A549 (cell line): ENCODE measurements at regions not wholly inside any gene's neighbourhood (a gene's known extent, or its start where the extent isn't known, plus 50 kb on each side); places are given as distances from the start of the nearest gene placed in this dataset.

Source experiments
- ATAC-seq, 2 experiments: fragments of 200-7000 bp in 1 of 2; fragments of >200 bp in 1 of 2; cut with Nextera tagmentation in 1 of 2; cut with Tn5 transposase in 1 of 2; 3 replicates each; pipeline versions ENCODE4 v1.8.0 to v1.9.1; 2018 to 2020; ENCODE audit warnings: mild to moderate bottlenecking in 1 of 2, moderate library complexity in 1 of 2
- CTCF ChIA-PET: fragments of 300-600 bp; sonication (Branson Sonifier 250); formaldehyde crosslinking; extraction: SDS; loops from one replicate; lab custom pipeline; 2021; ENCODE audit warnings: antibody characterized with exemption, inconsistent platforms; lab: Yijun Ruan, JAX
- POLR2A ChIA-PET: fragments of 350-600 bp; formaldehyde crosslinking; extraction: SDS; loops from one replicate; lab custom pipeline; 2021; ENCODE audit warnings: antibody characterized with exemption, inconsistent platforms; lab: Yijun Ruan, JAX
- DNase-seq, 2 experiments: peaks; one replicate each; pipeline versions ENCODE4 v3.0.0 to v3.0.0-alpha.2; 2011 to 2016; ENCODE audit warnings: low read depth in 1 of 2, low spot score in 1 of 2
- FAIRE-seq: peaks from 2 replicates; lab custom pipeline; 2011; peaks lifted over from hg19 to GRCh38; lab: Jason Lieb, UNC
- H3K27ac ChIP-seq, 2 experiments: fragments of >200 bp; sonication (Bioruptor Twin); formaldehyde crosslinking; 3 replicates each; pipeline ENCODE4 v1.5.1; 2016 to 2017
- H3K4me1 ChIP-seq: fragments of >200 bp; sonication (Bioruptor Twin); formaldehyde crosslinking; 3 replicates; pipeline ENCODE4 v1.6.1; 2016
- H3K4me2 ChIP-seq: fragments of >200 bp; sonication (Bioruptor Twin); formaldehyde crosslinking; 3 replicates; pipeline ENCODE4 v1.6.1; 2016
- H3K4me3 ChIP-seq: fragments of >200 bp; sonication (Bioruptor Twin); formaldehyde crosslinking; 3 replicates; pipeline ENCODE4 v1.5.1; 2016
- H3K9me3 ChIP-seq: fragments of >200 bp; sonication (Bioruptor Twin); formaldehyde crosslinking; 3 replicates; pipeline ENCODE4 v1.6.1; 2016
- CHD4 ChIP-seq: fragments of 200-600 bp; sonication (generic); IDR thresholded peaks from 2 replicates; pipeline ENCODE4 v1.6.1; 2016; ENCODE audit warnings: antibody characterized with exemption, mild to moderate bottlenecking, borderline replicate concordance
- GATA3 ChIP-seq: IDR thresholded peaks from 2 replicates; pipeline ENCODE4 v1.6.1; 2012; ENCODE audit warnings: borderline replicate concordance
- WGBS: methylation state at CpG from one replicate; pipeline ENCODE4 v1.1.6; 2017; ENCODE audit errors: missing lambda C conversion rate; 5-methylcytosine and 5-hydroxymethylcytosine counted together
- TF ChIP-seq, protein P1 (sequence below): fragments of 150-350 bp; IDR thresholded peaks from 2 replicates; pipeline ENCODE4 v1.6.1; 2014; ENCODE audit warnings: low read depth, mild to moderate bottlenecking, low read length

GRCh38 chrY:4483693-4484092 lies 516.4 kb upstream of the PCDH11Y start:
- ATAC-seq (no peak), DNase-seq (peak in 1 of 2 experiments; percentile 4), FAIRE-seq (no peak)
- TF ChIP-seq CHD4 = no peak
- no peak for TF ChIP-seq GATA3
- TF ChIP-seq, protein P1, sequence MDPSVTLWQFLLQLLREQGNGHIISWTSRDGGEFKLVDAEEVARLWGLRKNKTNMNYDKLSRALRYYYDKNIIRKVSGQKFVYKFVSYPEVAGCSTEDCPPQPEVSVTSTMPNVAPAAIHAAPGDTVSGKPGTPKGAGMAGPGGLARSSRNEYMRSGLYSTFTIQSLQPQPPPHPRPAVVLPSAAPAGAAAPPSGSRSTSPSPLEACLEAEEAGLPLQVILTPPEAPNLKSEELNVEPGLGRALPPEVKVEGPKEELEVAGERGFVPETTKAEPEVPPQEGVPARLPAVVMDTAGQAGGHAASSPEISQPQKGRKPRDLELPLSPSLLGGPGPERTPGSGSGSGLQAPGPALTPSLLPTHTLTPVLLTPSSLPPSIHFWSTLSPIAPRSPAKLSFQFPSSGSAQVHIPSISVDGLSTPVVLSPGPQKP = no peak
- POLR2A ChIA-PET = no interaction called here
- WGBS = 6% methylated on average over 1 of the region's 1 CpG
- Histone ChIP-seq H3K4me1 (no peaks in the 10 kb centered on the region), H3K9me3 (no peaks in the 10 kb centered on the region), H3K4me2 (no peak overlapping the region), H3K4me3 (no peak overlapping the region), H3K27ac (no peak overlapping the region)
- CTCF ChIA-PET = no interaction called here
